Gastrocnemius medialis (tissue), 4 donors: ENCODE measurements at regions not wholly inside any gene's neighbourhood (a gene's known extent, or its start where the extent isn't known, plus 50 kb on each side); places are given as distances from the start of the nearest gene placed in this dataset.

Experiments
- ATAC-seq, 2 donors: fragments of 150-250 bp; one replicate each; pipeline ENCODE4 v1.9.1; 2016
- DNase-seq, 2 donors: peaks; one replicate each; pipeline ENCODE4 v3.0.0-alpha.2; 2019
- H3K27ac ChIP-seq, 4 donors: fragments of 200-600 bp; sonication (generic); 1 replicate in 1 of 4; 2 replicates in 3 of 4; pipeline ENCODE4 v1.5.1; 2016 to 2018; ENCODE audit warnings: mild to moderate bottlenecking in 2 of 4, moderate library complexity in 1 of 4
- H3K27me3 ChIP-seq, 3 donors: fragments of 200-600 bp; sonication (generic) in 2 of 3; 1 replicate in 1 of 3; 2 replicates in 2 of 3; pipeline versions ENCODE4 v1.5.1 to v1.6.0; 2016 to 2019; ENCODE audit warnings: mild to moderate bottlenecking in 1 of 3, moderate library complexity in 1 of 3
- H3K36me3 ChIP-seq, 2 donors: fragments of 200-600 bp; sonication (generic) in 1 of 2; one replicate each; pipeline ENCODE4 v1.5.1; 2017 to 2018
- H3K4me1 ChIP-seq, 2 donors: fragments of 200-600 bp; sonication (generic) in 1 of 2; one replicate each; pipeline ENCODE4 v1.5.1; 2016 to 2017; ENCODE audit warnings: mild to moderate bottlenecking in 2 of 2
- H3K4me3 ChIP-seq, 4 donors: fragments of 200-600 bp; sonication (generic) in 3 of 4; 1 replicate in 1 of 4; 2 replicates in 3 of 4; pipeline ENCODE4 v1.5.1; 2016 to 2019; ENCODE audit warnings: mild to moderate bottlenecking in 2 of 4
- H3K9me3 ChIP-seq, 3 donors: fragments of 200-600 bp; sonication (generic) in 2 of 3; 1 replicate in 1 of 3; 2 replicates in 2 of 3; pipeline ENCODE4 v1.5.1; 2016 to 2019
- CTCF ChIP-seq, 5 experiments: fragments of 450-650 bp in 3 of 5; fragments of 200-600 bp in 2 of 5; sonication (generic) in 2 of 5; IDR thresholded peaks in 4 of 5; conservative IDR thresholded peaks in 1 of 5; 1 replicate in 4 of 5; 2 replicates in 1 of 5; pipeline ENCODE4 v1.5.1; 2016 to 2019; ENCODE audit warnings: antibody characterized with exemption in 5 of 5, mild to moderate bottlenecking in 3 of 5, moderate library complexity in 3 of 5
- POLR2A ChIP-seq, 2 donors: fragments of 450-650 bp; IDR thresholded peaks; one replicate each; pipeline ENCODE4 v1.6.1; 2017; ENCODE audit warnings: antibody characterized with exemption in 2 of 2, mild to moderate bottlenecking in 2 of 2, moderate library complexity in 2 of 2
- in situ Hi-C, 4 donors: fragments of 200-750 bp; cut with MboI; loops; one replicate each; pipeline versions ENCODE4 v1.15.0 to v1.8.0; 2017; ENCODE audit warnings: low sequenced_read_pairs in 4 of 4
- intact Hi-C: fragments of 100-400 bp; cut with DNase I; formaldehyde crosslinking; loops from one replicate; pipeline ENCODE4 v1.15.1; 2023; ENCODE audit warnings: low total_unique reads

- Histone ChIP-seq H3K4me3 (no peak overlapping the region), H3K27me3 (no peaks in the 10 kb centered on the region), H3K9me3 (no peaks in the 10 kb centered on the region), H3K4me1 (no peaks in the 10 kb centered on the region), H3K27ac (no peak overlapping the region), H3K36me3 (no peaks in the 10 kb centered on the region)
- ATAC-seq (no peak), DNase-seq (no peak)
- no peak for TF ChIP-seq CTCF (IDR thresholded peaks at IDR 0.05 in 4 of 5, conservative IDR thresholded peaks at IDR 0.05 in 1 of 5)
- no peak for TF ChIP-seq POLR2A (IDR thresholded peaks at IDR 0.05)
- in situ Hi-C loops (no loop called here), intact Hi-C loops (no loop called here)
Observed at GRCh38 chr11:92670308-92670890, 299.1 kb upstream of the MTNR1B start.

DNA sequence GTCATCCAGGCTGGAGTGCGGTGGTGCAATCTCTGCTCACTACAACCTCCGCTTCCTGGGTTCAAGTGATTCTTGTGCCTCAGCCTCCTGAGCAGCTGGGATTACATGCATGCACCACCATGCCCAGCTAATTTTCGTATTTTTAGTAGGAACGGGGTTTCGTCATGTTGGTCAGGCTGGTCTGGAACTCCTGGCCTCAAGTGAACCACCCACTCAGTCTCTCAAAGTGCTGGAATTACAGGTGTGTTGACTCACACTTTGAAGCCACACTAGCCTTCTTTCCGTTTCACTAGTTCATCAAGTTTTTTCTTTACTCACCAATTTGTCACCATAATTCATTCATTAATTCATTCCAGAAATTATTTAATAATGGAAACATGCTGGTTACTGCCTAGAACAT is 298.4 kb upstream of the MTNR1B start:
- no peak overlapping the region for H3K27ac ChIP-seq
- DNase-seq (no peak), ATAC-seq (no peak)
- no peaks in the 10 kb centered on the region for H3K36me3 ChIP-seq
- no peaks in the 10 kb centered on the region for H3K9me3 ChIP-seq
- no peak overlapping the region for H3K4me3 ChIP-seq
- in situ Hi-C loops: no loop called here
- intact Hi-C loops: no loop called here
- no peaks in the 10 kb centered on the region for H3K27me3 ChIP-seq
- TF ChIP-seq CTCF (IDR thresholded peaks at IDR 0.05 in 4 of 5, conservative IDR thresholded peaks at IDR 0.05 in 1 of 5) (no peak), POLR2A (IDR thresholded peaks at IDR 0.05) (no peak)
- H3K4me1 ChIP-seq: no peaks in the 10 kb centered on the region

DNA sequence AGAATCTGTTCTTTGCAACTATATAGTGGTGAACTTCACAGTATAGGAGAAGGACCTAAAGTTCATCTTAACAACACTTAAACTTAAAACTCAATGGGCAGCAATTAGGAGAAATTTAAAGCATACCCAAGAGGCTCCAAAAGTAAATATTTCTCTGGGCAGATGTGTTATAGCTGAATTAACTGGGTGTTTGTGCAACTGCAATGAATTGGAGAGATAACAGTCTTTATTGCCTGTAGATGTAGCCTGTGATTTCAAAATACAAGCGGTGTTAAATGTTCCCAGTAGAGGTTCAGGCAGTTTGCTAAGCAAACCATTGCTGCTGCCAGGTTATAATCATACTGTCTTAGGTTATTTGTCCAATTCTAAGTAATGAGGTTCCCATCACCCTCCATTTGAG is 294.1 kb upstream of the MTNR1B start:
- DNase-seq (no peak), ATAC-seq (no peak)
- no peaks in the 10 kb centered on the region for H3K27me3 ChIP-seq
- no peak overlapping the region for H3K4me3 ChIP-seq
- TF ChIP-seq POLR2A (IDR thresholded peaks at IDR 0.05) (no peak), CTCF (IDR thresholded peaks at IDR 0.05 in 4 of 5, conservative IDR thresholded peaks at IDR 0.05 in 1 of 5) (no peak)
- intact Hi-C loops: no loop called here
- H3K36me3 ChIP-seq: no peaks in the 10 kb centered on the region
- H3K9me3 ChIP-seq: no peaks in the 10 kb centered on the region
- in situ Hi-C loops: no loop called here
- H3K4me1 ChIP-seq: no peaks in the 10 kb centered on the region
- H3K27ac ChIP-seq: no peak overlapping the region

DNA sequence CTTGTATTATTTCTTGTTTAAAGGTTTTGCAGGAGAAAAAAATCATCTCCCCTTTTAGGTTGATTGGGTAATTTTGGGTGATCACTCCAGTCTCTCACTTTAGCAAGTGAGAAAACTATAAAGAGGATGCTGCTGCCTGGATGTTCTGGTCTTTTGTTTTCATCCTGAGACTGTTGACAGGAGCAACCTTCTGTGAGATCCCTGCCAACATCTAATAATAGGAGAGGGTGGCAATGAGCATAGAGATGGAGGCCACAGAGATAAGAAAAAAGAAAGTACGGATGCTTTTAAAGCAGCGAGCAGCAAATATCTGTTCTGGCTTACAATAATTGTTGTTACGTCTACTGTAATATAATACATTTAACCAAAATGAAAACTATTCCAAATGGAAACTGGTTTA is 293.6 kb upstream of the MTNR1B start:
- in situ Hi-C loops (no loop called here), intact Hi-C loops (no loop called here)
- ATAC-seq (no peak), DNase-seq (no peak)
- no peaks in the 10 kb centered on the region for H3K27me3 ChIP-seq
- H3K4me3 ChIP-seq: no peak overlapping the region
- H3K4me1 ChIP-seq: no peaks in the 10 kb centered on the region
- H3K36me3 ChIP-seq: no peaks in the 10 kb centered on the region
- H3K27ac ChIP-seq: no peak overlapping the region
- TF ChIP-seq POLR2A (IDR thresholded peaks at IDR 0.05) (no peak), CTCF (IDR thresholded peaks at IDR 0.05 in 4 of 5, conservative IDR thresholded peaks at IDR 0.05 in 1 of 5) (no peak)
- no peaks in the 10 kb centered on the region for H3K9me3 ChIP-seq

DNA sequence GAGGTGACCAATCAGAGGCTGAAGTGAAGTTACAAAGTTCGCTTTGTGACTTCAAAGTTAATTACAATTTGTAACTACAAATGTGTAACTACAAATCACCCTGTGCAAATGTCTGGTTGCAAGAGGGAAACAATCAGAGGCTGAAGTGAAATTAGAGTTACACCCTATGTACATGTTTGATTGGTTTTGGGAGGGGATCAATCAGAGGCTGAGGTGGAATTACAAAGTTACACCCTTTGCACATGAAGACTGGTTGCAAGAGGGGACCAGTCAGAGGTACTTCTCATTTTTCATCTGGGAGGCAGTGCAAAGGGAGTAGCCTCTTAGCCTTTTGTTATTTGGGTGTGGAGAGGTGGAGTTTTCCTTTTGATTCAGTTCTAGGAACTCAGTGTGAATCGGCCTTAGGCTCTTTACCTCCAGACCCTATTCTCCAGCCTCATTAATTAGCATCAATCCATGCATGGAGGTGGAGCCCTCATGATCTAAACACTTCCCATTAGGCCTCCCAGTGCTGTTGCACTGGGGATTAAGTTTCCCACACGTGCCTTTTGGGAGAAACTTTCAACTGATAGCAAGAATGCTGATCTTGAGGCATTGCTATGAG is 291.3 kb upstream of the MTNR1B start:
- DNase-seq (no peak), ATAC-seq (no peak)
- intact Hi-C loops: no loop called here
- Histone ChIP-seq H3K4me1 (no peaks in the 10 kb centered on the region), H3K4me3 (no peak overlapping the region), H3K9me3 (no peaks in the 10 kb centered on the region), H3K27ac (no peak overlapping the region), H3K36me3 (no peaks in the 10 kb centered on the region), H3K27me3 (no peaks in the 10 kb centered on the region)
- in situ Hi-C loops: no loop called here
- TF ChIP-seq CTCF (IDR thresholded peaks at IDR 0.05 in 4 of 5, conservative IDR thresholded peaks at IDR 0.05 in 1 of 5) (no peak), POLR2A (IDR thresholded peaks at IDR 0.05) (no peak)
